Prostate gland (tissue), 2 donors: ENCODE measurements at regions not wholly inside any gene's neighbourhood (a gene's known extent, or its start where the extent isn't known, plus 50 kb on each side); places are given as distances from the start of the nearest gene placed in this dataset.

Source experiments
- POLR2A ChIP-seq: fragments of 450-650 bp; IDR thresholded peaks from one replicate; pipeline ENCODE4 v1.6.1; 2016; ENCODE audit warnings: antibody characterized with exemption, mild to moderate bottlenecking
- POLR2AphosphoS5 ChIP-seq: sonication (generic); formaldehyde crosslinking; IDR thresholded peaks from one replicate; pipeline ENCODE4 v1.6.1; 2017; ENCODE audit warnings: antibody characterized with exemption
- TF ChIP-seq, protein P1 (sequence below), 4 experiments: fragments of 200-600 bp in 2 of 4; fragments of 450-650 bp in 2 of 4; sonication (generic) in 2 of 4; IDR thresholded peaks; 1 replicate in 3 of 4; 2 replicates in 1 of 4; pipeline ENCODE4 v1.5.1; 2016 to 2019; ENCODE audit warnings: antibody characterized with exemption in 4 of 4, mild to moderate bottlenecking in 2 of 4, moderate library complexity in 2 of 4

- no peak for TF ChIP-seq POLR2A
- TF ChIP-seq, protein P1, sequence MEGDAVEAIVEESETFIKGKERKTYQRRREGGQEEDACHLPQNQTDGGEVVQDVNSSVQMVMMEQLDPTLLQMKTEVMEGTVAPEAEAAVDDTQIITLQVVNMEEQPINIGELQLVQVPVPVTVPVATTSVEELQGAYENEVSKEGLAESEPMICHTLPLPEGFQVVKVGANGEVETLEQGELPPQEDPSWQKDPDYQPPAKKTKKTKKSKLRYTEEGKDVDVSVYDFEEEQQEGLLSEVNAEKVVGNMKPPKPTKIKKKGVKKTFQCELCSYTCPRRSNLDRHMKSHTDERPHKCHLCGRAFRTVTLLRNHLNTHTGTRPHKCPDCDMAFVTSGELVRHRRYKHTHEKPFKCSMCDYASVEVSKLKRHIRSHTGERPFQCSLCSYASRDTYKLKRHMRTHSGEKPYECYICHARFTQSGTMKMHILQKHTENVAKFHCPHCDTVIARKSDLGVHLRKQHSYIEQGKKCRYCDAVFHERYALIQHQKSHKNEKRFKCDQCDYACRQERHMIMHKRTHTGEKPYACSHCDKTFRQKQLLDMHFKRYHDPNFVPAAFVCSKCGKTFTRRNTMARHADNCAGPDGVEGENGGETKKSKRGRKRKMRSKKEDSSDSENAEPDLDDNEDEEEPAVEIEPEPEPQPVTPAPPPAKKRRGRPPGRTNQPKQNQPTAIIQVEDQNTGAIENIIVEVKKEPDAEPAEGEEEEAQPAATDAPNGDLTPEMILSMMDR (IDR thresholded peaks at IDR 0.05) = no peak
- TF ChIP-seq POLR2AphosphoS5 = no peak
Measured at GRCh38 chr14:27315477-27315876, 717.6 kb upstream of the NOVA1 start.
